GM18499 (cell line): ENCODE measurements at regions not wholly inside any gene's neighbourhood (a gene's known extent, or its start where the extent isn't known, plus 50 kb on each side); places are given as distances from the start of the nearest gene placed in this dataset.
"Not testable (repeated sequence)": the region's sequence is repeated elsewhere in the genome, so short reads cannot be mapped to it uniquely, and the experiment has no call there.

Experiments used
- ATAC-seq: cut with Tn5 transposase; IDR thresholded peaks from one replicate; pipeline ENCODE4 v1.9.1; 2021; ENCODE audit warnings: moderate number of reproducible peaks; ENCODE audit not compliant: insufficient read depth, unreplicated experiment

DNA sequence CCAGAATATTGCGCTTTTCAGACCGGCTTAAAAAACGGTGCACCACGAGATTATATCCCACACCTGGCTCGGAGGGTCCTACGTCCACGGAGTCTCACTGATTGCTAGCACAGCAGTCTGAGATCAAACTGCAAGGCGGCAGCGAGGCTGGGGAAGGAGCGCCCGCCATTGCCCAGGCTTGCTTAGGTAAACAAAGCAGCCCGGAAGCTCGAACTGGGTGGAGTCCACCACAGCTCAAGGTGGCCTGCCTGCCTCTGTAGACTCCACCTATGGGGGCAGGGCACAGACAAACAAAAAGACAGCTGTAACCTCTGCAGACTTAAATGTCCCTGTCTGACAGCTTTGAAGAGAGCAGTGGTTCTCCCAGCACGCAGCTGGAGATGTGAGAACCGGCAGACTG, 344.7 kb downstream of the RAP2B start:
- not testable (repeated sequence) for ATAC-seq

DNA sequence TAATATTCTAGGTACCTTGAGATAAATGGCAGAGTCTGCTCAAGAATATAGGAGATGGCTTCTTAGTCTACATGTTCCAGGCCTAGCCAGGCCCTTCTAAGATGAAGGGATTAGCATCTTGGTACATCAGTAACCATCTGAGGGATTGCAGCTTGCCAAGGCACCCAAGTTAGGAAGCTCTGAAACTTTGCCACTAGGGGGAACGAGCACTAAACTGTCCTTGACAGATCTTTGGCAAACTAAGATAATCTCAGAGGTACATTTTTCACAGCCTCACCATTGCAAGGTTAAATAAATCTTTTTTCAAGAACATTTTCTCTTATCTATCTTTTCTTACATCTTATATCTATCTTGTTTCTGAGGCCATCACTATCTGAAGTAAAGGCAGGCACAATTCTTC, 351.2 kb downstream of the RAP2B start:
- no peak for ATAC-seq

DNA sequence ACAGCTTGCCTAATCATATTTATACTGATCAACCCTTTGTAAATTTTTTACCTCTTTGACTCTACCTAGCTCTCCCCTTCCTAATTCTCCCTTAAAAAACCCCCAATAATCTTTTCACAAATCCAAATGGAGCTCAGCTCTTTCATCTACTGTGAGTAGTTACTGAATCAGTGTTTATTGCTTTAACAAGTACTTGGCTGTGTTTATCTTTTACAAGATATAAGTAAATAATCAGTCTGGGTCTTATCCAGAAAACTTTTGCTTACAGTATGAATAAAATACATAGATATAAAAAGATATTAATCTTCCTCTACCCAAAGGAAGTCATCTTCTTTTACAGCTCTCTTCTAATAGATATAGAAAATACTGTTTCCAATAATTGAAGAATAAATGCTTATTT, 366.4 kb downstream of the RAP2B start:
- no peak for ATAC-seq

DNA sequence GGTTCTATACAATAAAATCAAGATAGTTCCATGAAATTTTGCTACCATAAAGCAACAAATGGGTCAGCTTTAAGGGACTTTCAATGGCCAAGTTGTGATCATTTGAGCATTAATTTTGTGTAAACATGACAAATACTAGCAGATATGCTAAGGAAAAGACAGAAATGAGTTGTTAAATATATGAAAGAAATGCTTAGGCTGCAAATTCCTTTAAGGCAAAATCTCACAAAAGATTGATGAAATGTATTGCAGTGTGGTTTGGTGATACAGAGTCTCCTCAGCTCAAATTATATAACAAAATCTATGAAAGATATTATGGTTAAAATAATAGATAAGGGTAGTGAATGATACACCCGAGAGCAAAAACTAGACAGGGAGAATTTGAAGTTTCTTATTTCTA, 377.2 kb downstream of the RAP2B start:
- no peak for ATAC-seq

DNA sequence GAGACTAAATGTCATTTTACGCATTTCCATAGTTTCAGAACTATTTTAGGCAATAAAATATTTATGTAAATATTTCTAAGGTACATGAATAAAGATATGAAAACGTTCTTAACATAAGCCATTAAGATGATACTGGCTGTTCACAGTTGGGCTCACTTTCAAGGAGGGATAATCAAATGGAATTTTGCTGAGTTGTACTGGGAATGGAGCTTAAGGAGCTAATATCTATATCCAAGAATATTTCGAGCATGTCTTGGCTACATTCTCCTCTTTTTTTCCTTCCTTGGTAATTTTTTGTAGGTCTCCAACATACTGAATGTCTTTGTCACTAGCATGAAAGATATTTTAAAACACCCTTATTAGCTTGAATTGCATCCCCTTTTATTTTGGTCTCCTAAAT, 383.4 kb downstream of the RAP2B start:
- no peak for ATAC-seq

DNA sequence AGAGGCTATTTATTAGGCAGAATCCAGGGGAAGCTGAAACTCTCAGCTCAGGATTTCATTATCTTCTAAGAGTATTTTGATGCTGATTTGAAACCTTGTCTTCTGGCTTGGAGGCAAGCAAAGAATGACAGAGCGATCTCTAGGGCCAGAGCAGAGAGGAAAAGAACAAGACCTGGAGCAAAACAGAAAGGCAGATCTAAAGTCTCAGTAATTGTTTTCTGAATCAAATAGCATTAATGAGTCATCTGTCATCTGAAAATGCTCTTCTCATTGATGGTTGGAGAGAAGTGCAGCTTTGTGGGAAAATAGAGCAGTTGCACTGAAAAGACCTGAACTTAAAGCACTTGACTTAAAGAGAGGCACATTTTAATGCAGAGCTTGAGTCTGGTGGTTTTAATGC, 385.9 kb downstream of the RAP2B start:
- ATAC-seq, result no peak

DNA sequence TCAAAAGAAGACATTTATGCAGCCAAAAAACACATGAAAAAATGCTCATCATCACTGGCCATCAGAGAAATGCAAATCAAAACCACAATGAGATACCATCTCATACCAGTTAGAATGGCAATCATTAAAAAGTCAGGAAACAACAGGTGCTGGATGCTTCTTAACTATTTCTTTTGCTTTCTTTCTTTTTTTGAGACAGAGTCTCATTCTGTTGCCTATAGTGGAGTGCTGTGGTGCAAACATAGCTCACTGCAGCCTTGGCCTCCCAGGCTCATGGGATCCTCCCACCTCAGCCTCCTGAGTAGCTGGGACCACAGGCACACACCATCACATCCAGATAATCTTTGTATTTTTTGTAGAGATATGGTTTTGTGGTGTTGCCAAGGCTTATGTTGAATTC, 387.7 kb downstream of the RAP2B start:
- ATAC-seq, result not testable (repeated sequence)

DNA sequence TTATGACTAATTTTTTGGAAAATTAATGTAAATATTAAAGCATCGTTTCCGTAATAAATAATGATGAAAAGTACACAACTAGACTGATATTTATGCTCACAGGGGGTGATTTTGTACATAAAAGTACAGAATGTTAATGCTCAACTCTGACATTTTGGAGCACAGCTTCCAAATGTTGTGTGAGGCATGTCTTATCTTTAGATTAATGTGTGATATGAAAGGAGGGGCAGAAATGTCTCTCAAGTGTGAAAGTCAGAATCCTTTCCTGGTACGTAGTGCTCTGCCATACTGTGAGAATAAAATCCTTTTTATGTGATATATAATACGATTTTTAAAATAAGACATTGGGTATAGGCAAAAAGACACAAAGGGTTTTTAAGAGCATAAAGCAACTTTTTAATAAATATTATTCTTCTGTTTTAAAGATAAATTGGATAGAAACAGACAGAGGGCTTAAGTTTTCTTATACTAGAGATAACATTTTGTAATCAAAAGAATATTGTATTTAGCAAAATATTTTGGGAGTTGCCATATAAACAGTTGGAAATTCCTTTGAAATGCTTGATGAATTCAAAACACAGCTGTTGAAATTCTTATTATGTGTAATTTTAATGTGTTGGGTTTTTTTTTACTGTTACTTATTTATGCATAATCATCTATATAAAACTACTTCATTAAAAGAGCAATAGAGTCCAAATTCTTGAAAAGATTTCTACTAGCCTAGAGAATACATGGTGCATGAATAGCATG, 389.7 kb downstream of the RAP2B start:
- ATAC-seq, result no peak

DNA sequence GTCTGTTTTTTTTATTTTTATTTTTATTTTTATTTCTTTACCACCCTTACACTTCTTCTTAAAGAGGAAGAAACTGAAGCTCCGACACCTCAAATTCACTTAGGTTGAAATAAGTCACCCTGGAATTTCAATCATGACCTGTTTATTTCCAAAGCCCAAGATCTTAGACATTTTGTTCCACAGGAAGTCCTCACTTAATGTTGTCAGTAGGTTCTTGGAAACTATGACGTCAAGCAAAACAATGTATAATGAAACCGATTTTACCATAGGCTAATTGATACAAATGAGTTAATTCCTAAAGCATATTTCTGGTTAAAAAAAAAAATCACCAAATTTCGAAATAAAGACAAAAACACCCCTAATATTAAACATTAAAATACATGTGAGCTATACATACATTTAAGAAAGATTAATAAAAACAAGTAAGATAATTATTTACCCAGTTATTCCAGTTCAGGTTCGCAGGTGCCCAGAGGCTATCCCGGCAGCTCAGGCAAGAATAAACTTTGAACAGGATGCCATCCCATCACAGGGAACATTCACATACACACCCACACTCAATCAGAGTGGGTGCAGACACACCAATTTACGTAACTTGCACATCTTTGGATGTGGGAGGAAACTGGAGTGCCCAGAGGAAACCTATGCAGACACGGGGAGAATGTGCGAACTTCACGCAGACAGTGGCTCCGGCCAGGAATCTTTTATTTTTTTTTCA, 391.0 kb downstream of the RAP2B start:
- no peak for ATAC-seq

DNA sequence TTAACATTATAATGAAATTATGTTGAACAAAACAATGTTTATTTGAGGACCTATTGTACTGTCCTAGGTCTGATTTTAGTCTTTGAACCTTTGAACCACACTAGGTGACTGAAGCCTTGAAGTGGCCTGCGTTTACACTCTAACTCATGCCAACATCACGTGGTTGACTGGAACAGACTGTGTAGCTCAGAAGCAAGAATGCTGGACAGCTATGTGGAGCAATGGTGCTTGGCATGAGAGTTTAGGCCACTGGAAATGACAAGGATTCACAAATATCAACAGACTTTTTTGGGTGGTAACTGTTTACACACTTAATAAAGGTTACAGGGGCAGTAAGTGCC, 391.5 kb downstream of the RAP2B start:
- no peak for ATAC-seq

DNA sequence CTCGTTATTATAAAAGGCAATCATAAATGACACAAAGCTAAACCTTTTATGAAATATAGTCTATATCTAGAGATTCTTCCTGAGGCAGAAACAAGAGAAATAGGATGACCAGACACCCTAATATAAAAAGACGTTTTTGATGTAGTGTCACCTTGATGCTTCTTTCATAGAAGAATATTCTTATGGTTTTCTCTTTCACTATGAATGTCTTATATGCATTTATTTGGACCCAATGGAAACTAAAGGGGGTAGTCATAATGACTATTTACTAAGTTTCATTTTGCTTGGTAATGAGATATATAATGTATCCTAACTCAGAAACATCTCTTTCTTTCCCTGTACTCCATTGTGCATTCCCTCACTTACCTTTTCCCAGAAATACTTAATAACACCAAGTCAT, 393.9 kb downstream of the RAP2B start:
- ATAC-seq, result no peak

DNA sequence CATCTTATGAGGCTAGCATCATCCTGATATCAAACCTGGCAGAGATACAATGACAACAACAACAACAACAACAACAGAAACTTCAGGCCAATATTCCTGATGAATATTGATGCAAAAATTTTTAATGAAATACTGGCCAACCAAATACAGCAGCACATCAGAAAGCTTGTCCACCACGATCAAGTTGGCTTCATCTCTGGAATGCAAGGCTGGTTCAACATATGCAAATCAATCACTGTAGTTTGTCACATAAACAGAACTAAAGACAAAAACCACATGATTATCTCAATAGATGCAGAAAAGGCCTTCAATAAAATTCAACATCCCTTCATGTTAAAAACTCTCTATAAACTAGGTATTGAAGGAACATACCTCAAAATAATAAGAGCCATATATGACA, 397.3 kb downstream of the RAP2B start:
- not testable (repeated sequence) for ATAC-seq

DNA sequence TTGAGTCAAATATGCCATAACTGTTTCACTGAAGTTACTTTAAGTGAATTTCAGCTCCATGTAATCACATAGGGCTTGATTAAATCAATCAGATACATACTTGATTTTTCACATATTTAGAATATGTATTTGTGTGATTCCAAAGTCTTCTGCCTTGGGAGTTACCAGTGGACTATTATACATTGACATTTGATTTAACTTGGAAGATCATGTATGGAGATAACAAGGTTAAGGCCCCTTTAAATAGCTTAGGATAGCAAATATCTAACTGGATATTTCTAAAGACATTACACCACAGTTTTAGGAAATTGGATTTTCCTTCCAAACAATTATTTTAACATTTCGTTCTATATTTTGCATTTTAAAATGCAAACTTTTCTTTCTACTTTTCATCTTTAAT, 405.0 kb downstream of the RAP2B start:
- no peak for ATAC-seq

DNA sequence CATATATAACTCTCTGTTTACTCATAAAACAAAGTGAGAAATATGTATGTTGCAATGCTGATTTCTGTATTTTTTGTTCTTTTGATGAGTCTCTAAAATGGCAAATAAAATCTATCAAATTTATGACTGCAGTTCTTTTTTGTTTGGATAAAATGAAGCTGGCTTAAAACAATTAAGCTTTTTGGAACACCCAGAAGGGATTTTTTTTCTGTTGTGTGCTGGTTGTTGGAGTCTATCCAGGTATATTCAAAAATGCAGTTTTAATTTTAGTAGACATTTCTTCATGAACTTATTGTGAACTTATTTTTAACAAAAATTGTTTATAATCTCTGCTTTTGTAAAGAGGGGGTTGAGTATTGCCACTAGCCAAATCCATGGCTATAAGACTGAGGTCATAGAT, 405.5 kb downstream of the RAP2B start:
- ATAC-seq, result no peak

DNA sequence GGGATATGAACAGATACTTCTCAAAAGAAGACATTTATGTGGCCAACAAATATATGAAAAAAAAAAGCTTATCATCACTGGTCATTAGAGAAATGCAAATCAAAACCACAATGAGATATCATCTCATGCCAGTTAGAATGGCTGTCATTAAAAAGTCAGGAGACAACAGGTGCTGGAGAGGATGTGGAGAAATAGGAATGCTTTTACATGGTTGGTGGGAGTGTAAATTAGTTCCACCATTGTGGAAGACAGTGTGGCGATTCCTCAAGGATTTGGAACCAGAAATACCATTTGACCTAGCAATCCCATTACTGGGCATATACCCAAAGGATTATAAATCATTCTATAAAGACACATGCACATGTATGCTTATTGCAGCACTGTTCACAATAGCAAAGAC, 408.5 kb downstream of the RAP2B start:
- not testable (repeated sequence) for ATAC-seq

DNA sequence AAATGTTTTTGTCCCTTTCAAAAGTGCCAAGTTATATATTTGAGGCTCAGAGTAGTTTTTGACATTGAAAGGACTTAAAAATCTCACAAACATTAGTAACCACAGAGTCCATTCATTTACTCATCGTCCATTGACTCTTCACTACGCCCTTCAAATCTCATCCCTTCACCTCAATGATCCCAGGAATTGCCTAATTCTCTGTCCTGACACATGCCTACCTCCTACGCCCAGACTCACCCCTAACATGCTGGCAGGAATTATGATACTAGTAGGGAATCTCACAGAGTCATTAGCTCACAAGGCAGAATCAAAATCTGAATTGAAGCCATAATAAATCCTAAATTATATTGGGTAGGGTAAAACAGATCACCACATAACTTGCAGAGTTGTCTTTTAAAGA, 410.1 kb downstream of the RAP2B start:
- ATAC-seq, result no peak

DNA sequence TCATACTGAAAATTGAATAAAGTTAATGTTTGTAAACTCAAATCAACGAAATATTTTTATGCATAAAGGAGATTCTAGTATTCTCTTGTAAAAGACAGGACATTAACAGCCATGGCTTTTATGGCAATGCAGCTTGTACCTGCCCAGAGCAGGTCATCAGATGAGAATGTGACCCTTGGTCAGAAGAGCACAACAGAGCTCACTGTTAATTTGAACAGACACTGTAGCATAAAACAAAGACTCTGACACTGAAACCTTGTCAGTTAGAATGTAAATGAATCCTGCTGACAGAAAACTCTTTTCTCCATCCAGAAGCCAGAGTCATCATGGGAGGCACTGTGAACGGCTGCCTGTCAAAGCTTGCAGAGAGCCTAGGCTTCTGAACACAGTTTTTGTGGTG, 410.6 kb downstream of the RAP2B start:
- no peak for ATAC-seq

DNA sequence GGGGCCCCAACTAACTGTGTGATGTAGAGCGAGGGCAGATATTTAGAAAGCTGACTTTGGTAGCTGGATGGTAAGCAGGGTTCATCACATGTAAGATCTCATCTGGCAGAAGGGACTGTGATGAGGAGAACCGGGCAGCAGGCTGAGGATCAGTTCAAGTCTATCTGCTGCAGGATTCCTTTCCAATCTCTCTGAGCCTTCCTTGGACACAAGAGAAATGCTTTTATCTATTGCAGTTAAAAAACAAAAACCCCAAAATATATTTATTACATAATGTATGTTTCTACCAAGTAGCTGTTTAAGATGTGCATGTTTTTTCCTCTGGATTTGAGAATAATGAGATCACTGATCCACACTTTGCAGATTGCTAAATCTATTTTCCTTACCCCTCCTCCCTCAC, 411.5 kb downstream of the RAP2B start:
- ATAC-seq, result no peak

DNA sequence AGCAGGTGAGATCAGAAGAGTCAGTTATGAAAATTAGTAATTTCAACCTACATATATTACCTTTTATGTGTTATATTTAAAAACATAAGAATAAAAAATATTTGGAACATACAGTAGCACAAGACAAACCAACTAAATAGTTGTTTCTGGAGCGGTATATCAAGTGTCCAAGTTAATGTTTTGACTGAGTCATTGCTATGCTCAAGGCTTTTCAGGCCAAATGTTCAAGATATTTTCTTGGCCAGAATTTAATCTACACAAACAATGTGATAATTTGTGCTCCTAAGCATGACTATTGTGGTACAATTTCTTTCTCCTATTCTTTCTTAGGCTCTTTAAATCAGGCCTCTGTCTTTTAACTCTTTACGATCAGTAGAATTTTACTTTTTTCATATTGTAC, 412.4 kb downstream of the RAP2B start:
- no peak for ATAC-seq

DNA sequence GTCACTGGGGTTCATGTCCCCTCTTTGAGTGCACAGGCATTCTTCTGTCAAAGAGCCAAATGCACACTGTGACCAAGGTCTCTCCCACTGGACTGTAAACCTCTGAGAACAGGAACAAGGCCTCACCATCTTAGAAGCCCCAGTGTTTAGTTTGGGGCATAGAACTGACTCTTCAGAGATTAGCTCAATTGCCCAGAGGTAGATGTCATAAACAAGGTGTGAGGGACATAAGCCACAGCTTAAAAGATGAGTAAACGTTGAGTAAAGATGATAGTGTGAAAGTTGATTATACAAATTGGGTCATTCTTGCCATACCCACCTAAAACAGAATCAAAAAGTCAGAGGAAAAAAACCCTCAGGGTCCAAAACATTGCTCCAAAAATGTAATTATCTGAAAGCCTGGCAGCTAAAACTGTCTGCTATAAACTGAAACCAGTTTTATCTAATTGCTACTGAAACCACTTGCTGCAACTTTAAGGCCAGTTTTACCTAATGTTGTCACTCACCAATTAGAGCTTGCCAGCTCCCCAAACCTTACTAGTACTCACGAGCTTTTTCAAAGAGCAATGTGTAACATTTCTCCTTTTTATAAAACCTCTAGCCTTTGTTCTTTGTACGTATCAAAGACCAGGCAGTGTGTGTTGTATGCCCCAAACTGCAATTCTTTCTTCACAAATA, 415.2 kb downstream of the RAP2B start:
- no peak for ATAC-seq

DNA sequence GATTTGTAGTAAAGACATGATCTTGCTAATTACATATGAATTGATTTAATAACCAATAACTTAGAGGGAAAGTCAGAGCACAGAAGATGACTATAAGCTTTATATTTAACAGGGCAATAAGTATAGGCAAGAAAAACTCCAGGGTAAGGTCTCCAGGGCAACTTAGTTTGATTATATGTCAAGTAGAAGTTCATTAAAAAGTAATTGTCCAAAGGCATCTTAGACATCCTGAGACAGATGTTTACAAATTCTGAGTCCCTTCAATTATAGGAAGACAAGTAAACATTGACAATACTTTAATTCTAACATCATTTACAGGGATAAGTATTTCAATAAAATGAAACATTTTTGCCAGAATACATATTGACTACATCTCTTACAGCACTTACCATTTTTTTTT, 416.0 kb downstream of the RAP2B start:
- no peak for ATAC-seq

DNA sequence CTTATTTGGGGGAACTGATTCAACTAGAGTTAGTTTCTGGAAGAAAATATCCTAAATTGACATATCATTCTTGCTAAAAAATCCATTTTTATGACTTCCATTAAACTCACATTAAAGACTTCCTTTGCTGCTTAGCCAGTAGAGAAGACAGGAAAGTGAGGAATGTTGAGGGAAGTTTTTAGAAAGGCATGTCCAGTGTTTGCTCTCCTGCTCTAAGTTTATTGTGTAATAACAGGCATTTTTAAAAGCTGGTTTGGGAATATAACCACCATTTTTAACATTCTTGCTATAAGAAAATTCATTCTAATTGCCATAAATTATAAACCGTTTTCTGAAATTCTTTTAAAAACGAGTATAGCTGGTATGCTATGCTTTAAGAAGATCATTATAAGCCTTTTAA, 428.0 kb downstream of the RAP2B start:
- ATAC-seq, result no peak
